HG02970 (cell line): ENCODE measurements at regions not wholly inside any gene's neighbourhood (a gene's known extent, or its start where the extent isn't known, plus 50 kb on each side); places are given as distances from the start of the nearest gene placed in this dataset.

Source experiments
- ATAC-seq: cut with Tn5 transposase; IDR thresholded peaks from one replicate; pipeline ENCODE4 v1.9.1; 2021; ENCODE audit warnings: mild to moderate bottlenecking, moderate library complexity, moderate number of reproducible peaks; ENCODE audit not compliant: unreplicated experiment, low FRiP score

GRCh38 chr10:88122145-88122544 lies 258.7 kb downstream of the PTEN start:
- no peak for ATAC-seq

- ATAC-seq = no peak
Measured at GRCh38 chr10:88122576-88122975, 259.2 kb downstream of the PTEN start.

DNA sequence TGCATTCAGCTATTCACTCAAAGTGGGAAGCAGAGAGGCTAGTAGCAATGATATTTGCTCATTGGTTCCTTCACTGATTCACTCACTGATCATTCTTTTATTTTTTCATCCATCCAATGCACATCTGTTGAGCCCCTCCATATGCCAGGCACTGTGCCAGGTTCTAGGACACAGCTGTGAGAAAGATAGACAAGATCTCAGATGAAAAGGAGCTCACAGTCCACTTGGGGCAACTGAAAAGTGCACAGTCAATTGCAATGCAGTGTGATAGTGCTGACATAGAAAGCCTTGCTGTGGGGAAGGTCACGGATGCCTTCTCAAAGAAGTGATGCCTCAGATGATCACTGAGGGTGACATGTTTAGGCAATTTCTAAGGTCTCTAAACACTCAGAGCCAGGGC lies 262.3 kb downstream of the PTEN start:
- no peak for ATAC-seq

- no peak for ATAC-seq
Measured at GRCh38 chr10:88126699-88127098, 263.3 kb downstream of the PTEN start.

DNA sequence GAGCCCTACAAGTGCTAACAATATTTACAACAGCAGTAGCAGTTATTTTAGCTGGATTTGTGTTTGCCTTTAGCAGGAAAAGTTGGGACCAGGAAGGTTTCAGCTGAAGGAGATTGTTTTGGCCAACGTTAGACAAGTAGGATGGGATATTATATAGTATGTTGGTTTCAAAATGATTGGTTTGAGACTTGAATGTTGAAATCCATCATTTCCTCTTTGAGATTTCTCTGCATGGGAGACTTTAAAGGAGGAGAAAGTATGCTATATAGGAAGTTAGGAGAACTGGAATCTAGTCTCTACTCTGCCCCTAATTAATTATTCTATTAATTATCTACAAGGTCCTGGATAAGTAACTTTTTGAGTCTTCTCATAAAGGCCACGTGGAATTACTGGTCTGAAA lies 263.8 kb downstream of the PTEN start:
- no peak for ATAC-seq

GRCh38 chr10:88127766-88128165 lies 264.3 kb downstream of the PTEN start:
- ATAC-seq = no peak

DNA sequence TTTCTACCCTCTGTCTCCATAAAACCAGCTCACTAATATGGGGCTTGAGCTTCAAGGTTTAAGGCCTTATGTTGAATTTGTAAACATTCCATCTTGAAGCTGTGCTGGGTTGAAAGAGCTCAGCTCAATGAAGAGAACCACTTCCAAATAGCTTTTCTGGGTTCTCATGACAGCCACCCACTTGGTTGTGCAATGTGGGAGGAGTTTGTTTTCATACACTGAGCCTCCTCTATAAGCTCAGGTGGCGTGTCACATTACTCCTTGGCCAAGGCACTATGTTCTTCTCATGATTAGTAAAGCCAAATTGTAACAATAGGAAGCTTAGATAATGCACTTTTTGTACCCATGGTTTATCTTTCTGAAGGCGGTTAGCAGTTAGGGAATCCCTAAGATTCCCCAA lies 265.6 kb downstream of the PTEN start:
- ATAC-seq = no peak

- no peak for ATAC-seq
Measured at GRCh38 chr10:88130912-88131311, 267.5 kb downstream of the PTEN start.

DNA sequence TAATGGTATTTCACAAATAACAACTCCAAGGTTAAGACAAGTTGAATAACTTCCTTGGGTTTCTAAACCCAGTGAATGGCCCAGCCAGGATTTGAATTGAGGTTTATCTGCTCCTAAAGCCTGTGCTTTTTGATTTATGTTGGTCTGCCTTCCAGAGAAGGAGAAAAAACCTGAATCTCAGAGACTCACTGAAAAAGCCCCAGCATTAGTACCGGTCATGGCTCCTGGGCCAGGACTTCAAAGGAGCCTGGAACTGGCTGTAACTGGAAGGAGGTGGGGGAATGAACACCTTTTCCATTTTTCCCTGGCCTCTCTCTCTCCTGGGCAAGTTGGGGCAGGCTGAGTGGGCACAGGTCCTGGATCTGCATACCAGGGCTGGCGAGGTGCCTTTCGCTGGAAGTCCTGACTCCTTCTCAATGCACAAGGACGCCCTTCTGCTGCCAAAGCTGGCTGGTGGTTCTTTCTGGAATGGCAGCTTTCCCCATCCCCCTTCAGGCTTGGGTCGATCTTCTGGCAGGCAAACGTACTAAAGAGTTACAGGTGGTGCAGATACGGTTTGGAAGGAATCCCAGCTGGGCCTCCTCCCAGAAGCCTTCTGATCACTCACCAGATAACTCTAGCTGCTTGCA lies 268.2 kb downstream of the PTEN start:
- no peak for ATAC-seq

- no peak for ATAC-seq
Measured at GRCh38 chr10:88136712-88137111, 273.3 kb downstream of the PTEN start.

DNA sequence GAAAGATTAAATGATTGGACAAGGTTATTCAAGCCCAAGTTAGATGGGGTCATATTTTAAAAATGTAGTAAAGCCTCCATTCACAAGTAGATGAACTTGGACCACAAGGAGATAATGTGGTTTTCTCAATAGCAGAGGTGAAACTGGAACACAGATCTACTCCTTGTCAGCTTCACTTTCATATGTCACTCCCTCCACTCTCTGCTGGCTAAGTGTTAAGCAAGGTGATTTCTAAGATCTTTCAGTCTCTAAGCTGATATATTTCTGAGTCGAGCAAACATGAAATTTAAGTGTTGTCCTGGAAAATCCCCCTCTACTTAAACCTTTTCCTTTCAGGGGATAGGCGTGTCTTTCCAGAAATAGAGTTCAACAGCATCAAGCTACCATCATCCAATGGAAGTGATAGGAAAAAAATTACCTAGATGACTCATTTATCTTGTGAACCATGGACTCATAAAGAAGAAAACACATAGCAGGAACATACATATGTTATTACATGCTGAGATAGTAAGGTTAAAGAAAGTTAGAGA lies 275.0 kb downstream of the PTEN start:
- no peak for ATAC-seq

DNA sequence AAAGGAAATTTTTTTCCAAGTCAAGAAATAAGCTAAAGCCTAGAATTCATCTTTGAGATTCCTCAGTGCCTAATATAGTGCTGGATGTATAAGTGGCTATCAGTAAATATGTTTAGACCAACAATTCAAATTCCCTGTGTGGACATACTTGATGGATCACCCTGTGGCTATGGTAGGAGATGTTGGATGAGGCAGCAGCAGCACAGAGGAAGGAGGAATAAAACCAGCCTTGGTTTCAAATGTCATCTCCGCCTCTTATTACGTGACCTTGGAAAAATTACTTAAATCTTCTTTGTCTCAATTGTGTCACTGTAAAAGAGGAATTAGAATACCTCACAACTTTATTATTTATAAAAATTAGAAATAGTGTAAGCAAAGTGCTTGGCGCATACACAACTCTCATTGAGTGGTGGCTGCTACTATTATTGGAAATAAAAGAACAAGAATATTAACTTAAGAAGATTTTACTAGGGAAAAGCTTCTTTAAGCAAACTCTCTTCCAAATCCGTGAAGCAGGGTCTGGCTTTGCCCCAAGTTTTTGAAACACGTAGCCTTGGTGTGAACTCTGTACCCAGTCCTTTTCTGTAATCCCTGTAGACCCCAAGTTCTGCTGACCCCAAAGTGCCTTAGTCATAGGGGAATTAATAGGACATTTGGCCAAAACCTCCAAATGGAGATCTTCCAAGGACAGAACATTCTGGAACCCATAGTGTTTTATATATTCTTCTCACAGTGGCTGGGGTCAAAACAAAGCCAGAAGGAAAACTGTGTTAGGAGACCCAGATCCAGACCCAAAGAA lies 283.8 kb downstream of the PTEN start:
- no peak for ATAC-seq

DNA sequence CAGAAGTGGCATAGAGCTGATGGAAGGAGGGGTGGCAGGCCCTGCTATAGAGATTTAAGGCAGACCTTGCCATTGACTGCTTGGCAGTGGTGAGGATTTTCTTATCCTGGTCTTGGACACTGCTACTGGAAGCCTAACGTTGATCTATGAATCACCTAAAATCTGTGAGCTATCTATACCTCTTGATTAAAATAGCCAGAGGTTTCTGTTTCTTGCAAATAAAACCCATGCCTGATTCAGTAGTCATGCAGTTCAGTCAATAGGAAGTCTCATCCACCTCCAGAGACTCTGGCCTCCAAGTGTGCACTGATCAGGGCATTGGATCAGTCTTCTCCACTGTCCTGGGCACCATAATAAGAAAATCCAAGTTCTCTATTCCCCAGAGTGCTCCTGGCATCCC lies 286.5 kb downstream of the PTEN start:
- ATAC-seq = no peak

GRCh38 chr10:88150339-88150738 lies 286.9 kb downstream of the PTEN start:
- no peak for ATAC-seq

DNA sequence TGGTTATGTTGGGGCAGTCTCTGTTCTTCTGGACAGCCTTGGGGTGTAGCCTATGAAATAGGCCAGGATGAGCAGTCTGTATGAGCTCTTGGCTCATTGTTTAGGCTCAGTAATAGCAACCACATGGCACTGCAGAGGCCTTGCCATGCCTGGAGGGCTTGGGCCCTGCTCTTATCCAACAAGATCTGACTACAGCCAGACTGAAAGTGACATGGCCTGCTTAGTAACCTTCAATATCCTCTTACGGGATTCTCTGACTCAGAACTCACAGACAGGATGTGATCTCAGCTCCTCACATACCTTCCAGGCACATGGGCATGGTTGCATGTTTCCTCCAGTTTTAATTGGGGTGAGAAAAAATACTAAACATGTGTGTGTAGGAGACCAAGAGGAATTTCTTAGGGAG lies 289.3 kb downstream of the PTEN start:
- no peak for ATAC-seq

GRCh38 chr10:88154596-88155250 lies 291.3 kb downstream of the PTEN start:
- ATAC-seq = no peak

DNA sequence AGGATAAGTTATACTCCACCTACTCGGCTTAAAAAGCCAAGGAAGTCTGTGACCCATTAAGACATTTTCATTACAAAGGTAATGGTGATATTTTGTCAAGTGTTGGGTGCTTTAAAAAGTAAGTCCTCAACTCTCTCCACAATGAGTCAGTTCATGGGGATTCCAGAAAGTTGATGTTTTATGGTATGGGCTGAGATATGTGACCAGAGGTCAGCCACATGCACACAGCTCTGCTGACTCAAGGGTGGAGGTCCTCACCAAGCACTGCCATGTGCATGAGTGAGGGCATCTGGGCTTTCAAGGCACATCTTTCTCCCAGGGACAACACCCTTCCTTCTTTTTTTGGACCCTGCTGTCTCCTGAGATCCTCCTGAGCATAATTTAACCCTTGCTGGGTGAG lies 292.9 kb downstream of the PTEN start:
- ATAC-seq = no peak

DNA sequence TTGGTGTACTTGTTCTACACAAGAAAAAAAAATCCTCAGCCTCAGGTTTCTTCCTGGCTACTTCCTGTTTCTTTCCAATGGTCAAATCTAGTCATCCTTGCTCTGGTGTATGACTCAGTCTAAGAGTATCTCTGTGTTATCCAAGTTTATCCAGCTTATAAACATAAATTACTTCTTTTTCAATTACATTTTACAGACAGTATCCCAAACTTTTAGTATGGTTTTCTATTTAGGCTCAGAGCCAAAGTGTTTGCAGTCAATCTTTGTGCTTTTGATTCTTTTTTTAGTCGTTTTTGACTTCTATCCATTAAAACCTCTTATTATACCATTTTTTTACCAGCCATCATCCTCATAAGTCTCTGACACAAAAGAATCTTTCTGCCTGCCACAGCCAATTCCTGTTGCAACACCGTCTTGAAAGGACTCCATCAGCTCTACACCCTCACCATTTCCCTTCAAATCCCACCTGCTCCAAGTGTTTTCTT lies 294.6 kb downstream of the PTEN start:
- no peak for ATAC-seq

DNA sequence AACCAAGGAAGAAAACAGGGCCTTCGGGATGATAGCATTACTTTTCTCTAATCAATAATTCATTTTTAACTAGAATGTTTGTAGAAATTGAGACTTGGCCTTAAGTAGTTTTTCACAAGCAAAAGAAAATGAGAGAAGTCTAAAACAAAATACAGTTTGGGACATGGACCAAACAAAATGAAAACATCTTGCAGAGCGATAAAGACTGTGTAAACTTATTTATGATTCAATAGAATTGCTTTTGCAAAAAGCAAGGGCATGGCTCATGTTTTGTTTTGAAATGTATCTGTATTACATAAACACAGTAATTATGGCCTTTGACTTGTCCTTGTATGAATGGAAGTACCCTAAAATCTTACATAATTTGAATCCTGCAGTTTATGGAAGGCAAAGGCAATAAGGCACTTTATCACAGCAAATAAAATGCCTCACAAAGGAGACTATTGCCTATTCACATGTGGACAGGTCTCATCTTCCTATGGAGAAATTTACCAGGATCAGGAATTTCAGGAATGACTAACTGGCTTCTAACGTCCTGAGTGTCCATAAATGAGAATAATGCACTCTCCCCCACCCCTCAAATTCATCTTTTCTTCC lies 295.2 kb downstream of the PTEN start:
- no peak for ATAC-seq

GRCh38 chr10:88159127-88159829 lies 295.9 kb downstream of the PTEN start:
- ATAC-seq = no peak
